Duodenal mucosa (tissue), 2 donors: ENCODE measurements at regions not wholly inside any gene's neighbourhood (a gene's known extent, or its start where the extent isn't known, plus 50 kb on each side); places are given as distances from the start of the nearest gene placed in this dataset.

Experiments used
- H3K27ac ChIP-seq: one replicate; pipeline ENCODE4 v1.7.0; 2013; ENCODE audit warnings: low read depth, low read length
- H3K27me3 ChIP-seq, 2 donors: one replicate each; pipeline ENCODE4 v1.7.0; 2013; ENCODE audit warnings: low read length in 2 of 2, control low read depth in 1 of 2; ENCODE audit not compliant: insufficient read depth in 2 of 2, control insufficient read depth in 1 of 2
- H3K36me3 ChIP-seq, 2 donors: one replicate each; pipeline ENCODE4 v1.7.0; 2013; ENCODE audit warnings: low read length in 2 of 2, control low read depth in 1 of 2; ENCODE audit not compliant: insufficient read depth in 2 of 2, control insufficient read depth in 1 of 2
- H3K4me1 ChIP-seq, 2 donors: one replicate each; pipeline ENCODE4 v1.7.0; 2013; ENCODE audit warnings: low read length in 2 of 2, control low read depth in 1 of 2; ENCODE audit not compliant: insufficient read depth in 2 of 2, control insufficient read depth in 1 of 2
- H3K4me3 ChIP-seq, 2 donors: one replicate each; pipeline ENCODE4 v1.7.0; 2013; ENCODE audit warnings: low read length in 2 of 2, low read depth in 1 of 2
- H3K9ac ChIP-seq, 2 donors: one replicate each; pipeline ENCODE4 v1.7.0; 2013; ENCODE audit warnings: low read length in 2 of 2, low read depth in 1 of 2
- H3K9me3 ChIP-seq, 2 donors: one replicate each; pipeline ENCODE4 v1.7.0; 2013; ENCODE audit warnings: low read length in 2 of 2, control low read depth in 1 of 2; ENCODE audit not compliant: control insufficient read depth in 1 of 2

DNA sequence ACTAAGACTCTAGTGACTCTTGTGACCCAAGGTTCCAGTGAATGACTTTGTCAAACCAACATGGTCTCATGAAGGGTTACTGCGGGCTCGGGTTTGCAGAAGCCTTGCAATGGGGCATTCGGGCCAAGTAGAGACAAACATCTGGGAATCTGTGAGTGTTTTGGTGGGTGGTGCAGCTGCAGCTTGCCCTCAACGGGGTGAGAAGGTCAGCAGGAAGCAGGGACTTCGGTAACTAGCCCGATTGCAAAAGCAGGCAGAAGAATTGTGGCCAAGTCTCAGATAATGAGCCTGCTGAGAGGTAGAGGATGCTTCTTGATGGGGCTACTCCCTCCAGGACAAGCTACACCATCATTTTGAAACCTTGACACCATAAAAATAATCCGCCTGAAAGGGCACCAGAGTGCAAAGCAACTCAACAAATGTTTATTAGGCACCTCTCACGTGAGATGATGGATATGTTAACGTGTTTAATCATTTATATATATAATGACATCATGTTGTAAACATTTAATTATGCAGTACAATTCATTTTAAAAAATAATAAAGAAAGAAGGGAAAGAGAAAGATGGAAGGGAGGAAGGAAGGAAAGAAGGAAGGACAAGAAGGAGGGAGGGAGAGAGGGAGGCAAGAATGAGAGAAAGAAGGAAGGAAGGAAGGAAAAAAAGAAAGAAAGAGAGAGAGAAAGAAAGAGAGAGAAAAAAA, 263.9 kb upstream of the IGF1R start:
- H3K4me3 ChIP-seq: no peak overlapping the region
- H3K36me3 ChIP-seq: no peaks in the 10 kb centered on the region

DNA sequence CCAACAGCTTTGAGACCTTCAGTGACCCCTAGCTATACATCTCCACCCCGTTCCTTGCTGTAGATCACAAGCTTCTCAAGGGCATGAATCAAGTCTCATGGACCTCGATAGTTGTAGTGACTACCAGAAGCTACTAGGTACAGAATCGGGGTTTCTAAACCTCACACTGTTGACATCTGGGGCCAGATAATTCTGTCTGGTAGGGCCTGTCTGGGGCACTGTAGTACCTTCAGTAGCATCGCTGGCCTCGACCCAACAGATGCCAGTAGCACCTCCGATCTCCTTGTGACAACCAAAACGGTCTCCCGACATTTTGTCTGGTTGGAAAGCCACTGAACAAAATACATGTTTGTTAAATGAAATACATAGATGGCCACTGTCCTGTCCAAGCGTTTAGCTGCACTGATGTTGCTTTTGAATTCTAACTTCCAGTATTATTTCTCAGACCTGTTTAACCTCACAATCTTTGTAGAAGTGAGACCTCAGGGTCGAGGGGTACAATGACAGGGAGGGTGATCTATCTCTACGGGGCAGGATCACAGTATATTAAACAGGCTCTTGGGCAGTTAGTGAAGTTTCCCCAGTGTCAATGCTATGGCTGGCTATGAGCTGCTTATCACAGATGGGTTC, 262.5 kb upstream of the IGF1R start:
- Histone ChIP-seq H3K27me3 (no peaks in the 10 kb centered on the region), H3K4me1 (no peaks in the 10 kb centered on the region), H3K9ac (no peak overlapping the region), H3K4me3 (no peak overlapping the region), H3K27ac (no peak overlapping the region), H3K9me3 (no peaks in the 10 kb centered on the region), H3K36me3 (no peaks in the 10 kb centered on the region)

More for the DNA sequence above, 263.9 kb upstream of the IGF1R start:
- Histone ChIP-seq H3K4me1 (no peaks in the 10 kb centered on the region), H3K27me3 (no peaks in the 10 kb centered on the region), H3K27ac (no peak overlapping the region), H3K9ac (no peak overlapping the region), H3K9me3 (peaks cover 0 to under 1% of the 10 kb centered on the region in 2 donors)

DNA sequence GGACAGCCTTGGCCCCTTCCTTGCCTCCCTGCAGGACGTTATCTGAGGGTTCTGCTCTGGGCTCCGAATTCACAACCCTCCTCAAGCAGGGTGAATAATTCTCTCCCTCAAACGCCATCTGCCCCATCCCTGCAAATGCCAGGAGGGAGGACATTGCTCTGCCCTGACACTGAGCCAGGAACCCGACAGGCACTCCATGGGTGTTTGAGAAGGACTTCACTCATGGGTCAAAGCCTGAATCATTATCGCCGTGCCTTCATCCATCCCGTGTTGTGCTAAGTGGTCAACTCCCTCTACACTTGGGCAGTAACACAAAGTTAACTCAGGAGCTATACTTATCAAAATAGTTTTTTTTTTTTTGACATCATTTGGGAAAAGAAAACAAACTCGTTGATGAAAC, 261.8 kb upstream of the IGF1R start:
- no peaks in the 10 kb centered on the region for H3K27me3 ChIP-seq

DNA sequence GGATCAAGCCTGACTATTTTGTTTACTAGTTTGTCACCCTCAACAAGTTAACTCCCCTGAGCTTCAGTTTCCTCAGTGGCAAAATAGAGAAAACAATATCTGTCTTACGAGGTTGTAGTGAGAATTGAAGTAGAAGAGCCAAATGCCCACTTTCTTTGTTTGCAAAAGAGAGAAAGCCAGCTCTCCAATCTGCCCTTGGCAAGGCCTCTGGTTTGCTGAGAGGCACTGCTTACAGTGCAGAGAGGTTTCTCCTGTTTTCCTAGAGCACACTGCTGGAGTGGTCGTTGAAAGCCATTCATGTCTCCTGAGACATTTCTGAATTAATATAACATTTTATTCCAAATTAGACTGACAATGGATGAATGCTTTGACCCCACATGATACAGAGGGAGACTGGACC, 260.5 kb upstream of the IGF1R start:
- Histone ChIP-seq H3K4me3 (no peak overlapping the region), H3K27ac (no peak overlapping the region), H3K36me3 (no peaks in the 10 kb centered on the region), H3K9ac (no peak overlapping the region), H3K27me3 (no peaks in the 10 kb centered on the region), H3K4me1 (no peaks in the 10 kb centered on the region), H3K9me3 (no peaks in the 10 kb centered on the region)

More for the DNA sequence above, 261.8 kb upstream of the IGF1R start:
- no peak overlapping the region for H3K9ac ChIP-seq
- no peak overlapping the region for H3K4me3 ChIP-seq
- H3K9me3 ChIP-seq: no peaks in the 10 kb centered on the region
- H3K36me3 ChIP-seq: no peaks in the 10 kb centered on the region
- no peak overlapping the region for H3K27ac ChIP-seq
- H3K4me1 ChIP-seq: no peaks in the 10 kb centered on the region

DNA sequence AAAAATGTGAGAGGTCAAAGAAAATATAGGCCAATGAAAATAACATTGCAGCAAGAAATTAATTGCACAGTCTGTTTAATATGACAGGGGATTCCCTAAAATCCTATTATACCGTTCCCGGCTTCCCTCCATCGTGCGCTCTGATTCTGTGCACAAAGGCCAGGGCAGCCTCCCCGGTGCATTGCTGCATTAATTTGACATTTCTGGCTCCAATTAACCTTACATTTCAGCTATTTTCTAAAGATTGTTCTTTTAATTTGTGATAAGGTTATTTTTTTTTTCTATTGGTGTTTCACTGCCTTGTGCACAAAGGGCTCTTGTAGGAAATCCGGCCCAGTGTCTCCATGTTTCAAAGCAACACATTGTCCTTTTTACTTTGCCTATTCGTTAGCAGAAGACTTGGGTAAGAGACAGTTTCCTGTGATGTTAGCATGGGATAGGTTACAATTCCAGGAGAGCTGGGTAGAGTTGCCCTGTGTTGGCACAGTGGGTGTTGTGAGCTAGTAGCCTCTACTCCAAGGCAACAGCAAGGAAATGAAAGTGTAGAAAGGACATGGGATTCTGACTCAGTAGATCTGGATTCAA, 257.3 kb upstream of the IGF1R start:
- Histone ChIP-seq H3K9ac (no peak overlapping the region), H3K9me3 (no peaks in the 10 kb centered on the region), H3K4me3 (no peak overlapping the region), H3K27ac (no peak overlapping the region), H3K4me1 (no peaks in the 10 kb centered on the region), H3K36me3 (no peaks in the 10 kb centered on the region), H3K27me3 (no peaks in the 10 kb centered on the region)

DNA sequence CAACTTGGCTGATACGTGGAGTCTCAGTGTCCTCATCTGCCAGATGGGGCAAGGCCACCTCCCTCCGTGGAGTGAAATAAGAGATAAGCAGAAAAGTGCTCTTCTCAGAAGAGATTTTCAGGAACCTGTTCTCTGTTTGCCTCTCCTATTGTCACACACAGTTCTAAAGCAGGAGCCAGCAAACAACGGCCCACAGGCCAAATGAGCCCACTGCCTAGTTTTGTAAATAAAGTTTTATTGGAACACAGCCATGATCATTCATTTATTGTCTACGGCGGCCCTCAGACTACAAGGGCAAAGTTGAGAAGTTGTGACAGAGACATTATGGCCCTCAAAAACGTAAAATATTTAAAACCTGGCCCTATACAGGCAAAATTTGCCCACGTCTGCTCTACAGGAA, 256.8 kb upstream of the IGF1R start:
- no peaks in the 10 kb centered on the region for H3K36me3 ChIP-seq
- no peaks in the 10 kb centered on the region for H3K4me1 ChIP-seq
- H3K4me3 ChIP-seq: no peak overlapping the region
- no peaks in the 10 kb centered on the region for H3K9me3 ChIP-seq
- H3K27me3 ChIP-seq: no peaks in the 10 kb centered on the region
- no peak overlapping the region for H3K27ac ChIP-seq
- H3K9ac ChIP-seq: no peak overlapping the region

DNA sequence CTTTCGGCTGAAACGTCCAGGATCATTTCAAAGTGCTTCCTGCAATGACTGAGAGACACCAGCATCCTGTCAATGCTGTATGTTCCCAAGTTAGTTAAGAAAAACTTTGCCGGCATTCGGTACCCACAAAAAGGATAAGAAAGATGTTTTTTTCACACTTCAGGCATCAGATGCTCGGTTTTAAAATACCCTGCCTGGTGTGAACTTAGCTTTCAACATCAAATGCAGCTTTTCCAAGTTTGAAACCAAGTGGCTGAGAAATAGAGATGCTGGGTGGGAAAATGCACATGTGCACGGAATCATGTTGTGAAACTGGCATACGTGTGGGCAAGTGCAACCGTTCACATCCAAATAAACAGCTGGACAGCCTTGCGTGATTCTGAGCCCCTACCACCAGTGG, 254.9 kb upstream of the IGF1R start:
- H3K27me3 ChIP-seq: peaks cover 0 to under 1% of the 10 kb centered on the region in 2 donors
- H3K36me3 ChIP-seq: no peaks in the 10 kb centered on the region
- H3K9ac ChIP-seq: no peak overlapping the region
- H3K27ac ChIP-seq: no peak overlapping the region
- no peaks in the 10 kb centered on the region for H3K4me1 ChIP-seq
- no peaks in the 10 kb centered on the region for H3K9me3 ChIP-seq
- H3K4me3 ChIP-seq: no peak overlapping the region

DNA sequence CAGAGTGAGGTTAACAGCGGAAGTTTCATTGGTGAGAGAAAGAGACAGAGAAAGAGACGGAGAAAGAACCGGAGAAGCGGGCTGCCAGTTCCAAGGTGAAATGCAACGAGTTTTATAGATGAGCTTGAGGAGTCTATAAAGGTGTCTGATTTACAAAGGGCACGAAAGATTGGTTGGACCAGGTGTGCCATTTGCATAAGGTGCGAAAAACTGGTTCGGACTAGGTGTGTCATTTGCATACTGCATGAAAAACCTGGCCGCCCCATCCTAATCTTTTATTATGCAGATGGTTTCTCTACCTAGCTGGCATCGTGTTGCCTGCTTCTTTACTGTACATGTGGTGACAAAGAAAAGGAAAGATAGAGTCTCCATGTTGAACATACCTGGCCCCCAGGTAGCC, 253.8 kb upstream of the IGF1R start:
- H3K36me3 ChIP-seq: no peaks in the 10 kb centered on the region
- H3K9ac ChIP-seq: no peak overlapping the region
- no peak overlapping the region for H3K4me3 ChIP-seq
- no peaks in the 10 kb centered on the region for H3K9me3 ChIP-seq
- H3K4me1 ChIP-seq: no peaks in the 10 kb centered on the region
- no peak overlapping the region for H3K27ac ChIP-seq
- peaks cover 0 to 4% of the 10 kb centered on the region in 2 donors for H3K27me3 ChIP-seq

DNA sequence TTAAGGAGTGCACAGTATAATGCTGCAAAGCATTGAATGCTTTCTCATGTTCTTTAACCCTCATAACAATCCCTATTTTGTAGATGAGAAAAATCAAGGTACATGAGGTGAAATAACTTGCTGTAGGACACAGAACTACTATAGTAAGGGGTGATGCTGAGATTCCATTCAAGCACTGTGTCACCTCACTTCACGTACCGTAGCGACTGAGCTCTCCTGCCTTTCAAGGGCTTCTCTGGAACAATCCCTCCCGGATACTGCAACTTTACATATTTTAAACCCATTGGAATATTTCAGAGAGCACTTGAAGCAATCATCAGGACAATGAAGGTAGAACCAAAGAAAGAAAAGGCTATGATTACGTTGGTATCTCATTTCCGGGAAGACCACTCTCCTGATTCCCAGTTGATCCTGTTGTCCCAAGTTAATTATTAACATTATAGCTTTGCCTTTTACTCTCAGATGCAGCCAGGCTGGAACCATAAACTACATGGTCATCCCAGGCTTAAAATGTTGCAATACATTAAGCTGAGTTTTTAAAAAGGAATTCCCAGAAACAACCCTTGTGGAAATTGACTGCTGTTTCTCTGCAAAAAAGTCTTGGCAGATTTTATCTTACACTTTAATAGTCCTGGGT, 252.2 kb upstream of the IGF1R start:
- H3K4me3 ChIP-seq: no peak overlapping the region
- H3K36me3 ChIP-seq: no peaks in the 10 kb centered on the region
- peaks cover 0 to 4% of the 10 kb centered on the region in 2 donors for H3K27me3 ChIP-seq
- H3K9me3 ChIP-seq: no peaks in the 10 kb centered on the region
- H3K27ac ChIP-seq: no peak overlapping the region
- no peak overlapping the region for H3K9ac ChIP-seq
- no peaks in the 10 kb centered on the region for H3K4me1 ChIP-seq

DNA sequence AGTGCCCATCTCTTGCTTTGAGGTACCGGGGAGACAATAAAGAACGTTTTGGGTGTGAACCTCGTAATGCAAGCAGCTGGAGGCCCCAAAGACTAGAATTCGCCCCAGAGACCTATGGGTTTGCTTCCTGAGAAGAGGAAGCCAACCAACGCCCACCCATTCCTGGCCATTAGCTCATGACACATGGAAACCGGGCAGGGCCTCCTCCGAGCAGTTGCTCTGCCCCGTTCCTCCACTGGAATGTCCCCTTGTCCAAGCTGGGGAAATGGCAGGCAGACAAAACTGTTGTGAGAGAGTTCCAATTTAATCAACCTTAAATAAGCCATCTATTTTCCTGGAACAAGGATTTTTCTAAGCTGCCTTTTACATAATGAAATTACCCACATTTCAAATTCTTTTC, 250.9 kb upstream of the IGF1R start:
- no peak overlapping the region for H3K27ac ChIP-seq
- H3K36me3 ChIP-seq: no peaks in the 10 kb centered on the region
- no peak overlapping the region for H3K9ac ChIP-seq
- H3K9me3 ChIP-seq: no peaks in the 10 kb centered on the region
- no peak overlapping the region for H3K4me3 ChIP-seq
- H3K4me1 ChIP-seq: no peaks in the 10 kb centered on the region
- peaks cover 0 to 4% of the 10 kb centered on the region in 2 donors for H3K27me3 ChIP-seq
